Dermis blood vessel endothelial cell (primary cell): ENCODE measurements at regions not wholly inside any gene's neighbourhood (a gene's known extent, or its start where the extent isn't known, plus 50 kb on each side); places are given as distances from the start of the nearest gene placed in this dataset.
A peak's percentile ranks its signal among the peaks of the same experiment; 100 is the strongest.
"Not testable (repeated sequence)": the region's sequence is repeated elsewhere in the genome, so short reads cannot be mapped to it uniquely, and the experiment has no call there.

ENCODE experiments used
- DNase-seq: peaks from one replicate; pipeline ENCODE4 v3.0.0; 2010

DNA sequence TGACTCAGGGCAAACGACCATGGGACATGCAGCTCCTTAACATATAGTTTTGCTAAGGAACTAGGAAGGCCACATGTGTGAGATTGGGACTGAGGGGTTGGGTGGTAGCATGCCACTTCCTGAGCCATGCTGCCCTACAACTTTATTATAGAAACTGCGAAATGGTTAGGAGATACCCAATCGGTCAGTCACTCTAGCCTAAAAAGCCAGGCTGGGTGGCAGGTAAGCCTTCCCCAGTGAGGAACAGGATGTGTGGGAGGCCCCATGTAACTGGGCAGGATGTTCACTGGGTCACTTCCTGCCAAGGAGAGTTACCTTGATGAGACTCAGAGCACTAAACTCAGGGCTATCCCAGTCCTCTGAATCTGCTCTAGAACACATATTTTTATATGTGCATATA, 123.5 kb downstream of the MAP3K7 start:
- no peak for DNase-seq

DNA sequence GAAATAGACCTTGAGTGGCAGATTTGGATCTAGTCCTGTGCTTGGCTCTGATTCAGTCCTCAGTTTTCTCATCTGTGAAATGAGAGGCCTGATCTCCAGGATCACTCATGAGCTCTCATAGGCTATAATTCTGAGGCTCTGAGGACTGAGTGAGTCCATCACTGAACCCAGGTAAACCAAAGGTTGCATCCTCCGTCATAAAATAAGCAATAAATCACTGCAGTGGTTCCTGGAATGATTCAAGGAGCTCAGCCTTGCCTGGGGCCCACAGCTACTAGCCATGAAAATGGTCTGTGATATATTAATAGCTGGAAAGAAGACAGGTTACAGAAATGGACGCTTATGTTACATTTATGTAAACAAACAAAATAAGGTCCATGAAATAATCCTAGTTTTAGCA, 124.8 kb downstream of the MAP3K7 start:
- DNase-seq = no peak

DNA sequence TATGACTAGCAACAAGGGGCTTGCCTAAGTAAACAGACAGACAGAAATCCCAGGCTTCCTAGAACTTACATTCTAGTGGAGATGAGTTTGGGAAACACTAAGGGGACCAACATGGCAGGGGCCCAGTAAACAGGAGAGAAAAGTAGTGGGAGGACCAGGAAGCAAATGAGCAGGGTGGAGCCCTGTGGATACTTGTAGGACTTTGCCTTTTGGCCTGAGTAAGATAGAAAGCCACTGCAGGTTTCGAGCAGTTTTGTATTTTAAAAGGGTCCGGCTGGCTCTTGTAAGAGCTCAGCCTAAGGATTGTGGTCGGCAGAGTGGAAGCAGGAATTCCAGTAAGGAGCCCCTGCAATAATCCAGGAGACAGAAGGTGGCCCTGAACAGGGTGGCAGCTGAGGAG, 125.5 kb downstream of the MAP3K7 start:
- DNase-seq = no peak

DNA sequence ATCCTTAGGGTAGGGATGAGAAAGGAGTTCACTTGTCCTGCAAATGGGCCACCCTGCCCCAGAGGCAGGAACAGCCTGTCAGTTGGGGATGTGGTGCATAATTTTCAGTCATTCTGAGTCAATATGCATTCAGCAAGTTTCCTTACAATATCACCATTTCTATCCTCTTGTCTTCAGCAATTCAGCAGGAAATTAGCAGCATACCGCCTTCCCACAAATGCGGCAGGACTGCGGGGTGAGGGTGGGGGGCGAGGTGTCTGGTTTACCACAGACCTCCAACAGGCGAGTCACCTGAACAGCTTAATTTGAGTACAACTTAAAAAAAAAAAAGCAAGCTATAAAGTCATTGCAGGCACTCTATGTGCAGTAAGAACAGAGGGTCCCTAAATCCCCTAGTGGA, 126.8 kb downstream of the MAP3K7 start:
- DNase-seq = no peak

DNA sequence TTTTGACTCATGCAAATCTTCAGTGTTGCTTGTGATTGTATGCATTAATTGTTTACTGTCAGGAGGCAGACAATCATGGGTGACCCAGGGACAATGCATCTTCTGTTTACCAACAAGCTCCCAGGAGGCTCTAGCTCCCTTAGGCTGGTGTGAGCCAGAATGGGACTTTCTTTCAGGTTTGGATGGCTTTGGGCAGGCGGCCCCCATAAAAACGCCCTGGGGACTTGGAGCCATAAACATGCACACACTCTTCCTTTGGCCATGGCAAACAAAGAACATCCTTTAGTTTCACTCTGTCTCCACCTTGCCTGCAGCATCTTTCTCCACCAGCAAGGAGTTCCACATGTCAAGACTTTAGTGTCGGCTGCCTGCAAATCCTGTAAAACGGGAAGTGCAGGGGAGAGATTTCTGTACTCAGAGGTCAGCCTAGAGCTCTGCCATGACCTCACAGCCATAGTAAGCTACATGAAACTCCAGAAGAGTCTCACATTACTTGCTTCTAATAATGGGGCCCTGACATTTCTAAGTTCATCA, 127.6 kb downstream of the MAP3K7 start:
- no peak for DNase-seq

DNA sequence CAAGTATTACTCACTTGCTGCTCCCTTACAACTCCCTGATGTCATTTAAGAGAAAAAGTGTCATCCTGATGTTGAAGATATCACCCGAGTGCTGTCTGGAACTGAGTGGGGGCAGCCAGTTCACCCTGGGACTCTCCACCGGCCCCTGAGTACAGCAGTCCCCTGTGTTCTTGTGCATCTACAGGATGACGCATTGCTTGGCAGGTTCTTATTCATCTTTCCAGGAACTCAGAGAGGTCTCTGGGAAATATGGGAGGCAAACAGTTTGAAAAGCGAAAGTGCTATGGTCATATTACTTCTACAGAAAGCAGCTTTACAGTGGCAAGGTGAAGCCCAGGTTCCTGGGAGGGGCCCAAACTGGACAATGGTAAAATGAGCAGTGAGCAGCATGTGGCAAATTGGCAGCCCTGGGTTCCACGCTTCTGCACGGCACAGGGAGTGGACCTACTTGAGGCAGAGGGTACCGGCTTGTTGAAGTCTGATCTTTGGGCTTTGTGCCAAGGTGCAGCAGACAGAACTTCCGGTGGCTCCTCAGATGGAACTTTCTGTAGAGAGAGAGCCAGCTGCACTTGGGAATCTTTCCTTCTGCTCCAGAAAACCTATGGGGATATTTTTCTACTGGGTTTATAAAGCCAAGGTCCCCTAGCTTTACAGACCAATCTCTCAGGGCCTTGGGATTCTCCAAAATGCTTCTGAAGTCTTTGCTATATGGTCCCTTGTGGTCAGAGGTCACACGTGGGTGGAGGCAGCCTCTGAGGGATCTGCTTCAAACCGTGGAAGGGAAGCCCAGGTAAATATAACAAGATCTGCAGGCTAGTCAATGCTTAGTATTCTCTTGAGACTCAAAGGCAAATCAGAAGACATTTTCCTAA, 128.3 kb downstream of the MAP3K7 start:
- no peak for DNase-seq

DNA sequence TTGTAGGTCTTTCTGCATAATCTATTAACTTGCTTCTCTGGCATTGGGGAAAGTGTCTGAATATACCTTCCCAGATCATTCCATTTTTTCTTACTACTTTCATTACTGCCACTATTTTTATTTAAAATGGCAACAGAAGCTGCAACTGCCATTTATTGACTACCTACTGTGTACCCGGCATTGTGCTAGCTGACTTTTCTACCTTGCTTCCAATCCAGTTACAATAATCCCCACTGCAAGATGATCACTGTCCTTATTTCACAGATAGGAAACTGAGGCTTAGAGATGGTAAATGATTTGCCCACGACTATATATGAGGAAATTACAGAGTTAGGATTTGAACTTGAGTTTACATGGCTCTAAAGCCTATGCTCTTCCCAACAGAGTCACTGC, 129.0 kb downstream of the MAP3K7 start:
- DNase-seq = no peak

DNA sequence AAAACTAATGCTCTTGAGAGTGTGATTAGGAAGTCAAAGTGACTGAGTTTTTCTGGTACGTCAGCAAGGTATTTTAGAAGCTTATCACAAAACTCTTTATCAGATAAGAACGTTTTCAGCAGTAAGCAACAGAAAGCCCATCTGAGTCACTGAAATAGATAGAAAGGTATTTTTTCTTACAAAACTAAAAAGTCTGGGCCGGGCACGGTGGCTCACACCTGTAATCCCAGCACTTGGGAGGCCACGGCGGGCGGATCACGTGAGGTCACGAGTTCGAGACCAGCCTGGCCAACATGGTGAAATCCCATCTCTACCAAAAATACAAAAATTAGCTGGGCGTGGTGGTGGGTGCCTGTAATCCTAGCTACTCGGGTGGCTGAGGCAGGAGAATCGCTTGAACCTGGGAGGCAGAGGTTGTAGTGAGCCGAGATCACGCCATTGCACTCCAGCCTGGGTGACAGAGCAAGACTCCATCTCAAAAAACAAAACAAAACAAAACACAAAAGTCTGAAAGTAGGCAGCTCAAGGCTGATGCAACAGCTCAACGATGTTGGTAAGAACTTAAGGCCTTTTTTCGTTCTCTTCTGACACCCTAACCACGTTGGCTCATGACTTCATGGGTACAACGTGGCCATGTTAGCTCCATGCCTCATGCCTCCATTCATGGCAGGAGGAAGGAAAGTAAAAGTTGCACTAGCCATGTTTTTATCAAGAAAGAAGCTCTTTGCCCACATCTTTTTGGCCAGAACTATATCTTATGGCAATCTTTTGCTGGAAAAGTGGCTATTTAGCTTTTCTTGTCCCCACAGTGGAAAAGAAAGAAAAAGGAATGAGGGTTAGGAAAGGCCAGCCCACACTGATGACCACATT, 129.6 kb downstream of the MAP3K7 start:
- DNase-seq = not testable (repeated sequence)

DNA sequence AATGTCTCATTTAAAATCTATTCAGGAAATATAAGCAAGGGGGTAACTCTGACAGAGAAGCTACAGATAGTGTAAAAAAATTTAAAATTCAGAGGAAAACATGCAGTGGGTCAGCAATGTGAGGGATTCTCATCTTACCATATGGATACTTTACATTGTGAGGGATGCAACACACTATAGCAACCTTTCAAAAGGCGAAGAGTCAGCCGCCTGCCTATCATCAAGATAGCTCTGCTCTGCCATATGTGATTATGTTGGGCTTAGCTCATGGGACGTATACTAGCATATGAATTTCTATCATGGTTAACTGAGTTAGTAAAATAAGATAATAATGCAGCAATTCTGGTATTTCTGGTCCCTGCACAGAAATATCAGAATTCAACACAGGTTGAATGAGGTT, 130.9 kb downstream of the MAP3K7 start:
- no peak for DNase-seq

DNA sequence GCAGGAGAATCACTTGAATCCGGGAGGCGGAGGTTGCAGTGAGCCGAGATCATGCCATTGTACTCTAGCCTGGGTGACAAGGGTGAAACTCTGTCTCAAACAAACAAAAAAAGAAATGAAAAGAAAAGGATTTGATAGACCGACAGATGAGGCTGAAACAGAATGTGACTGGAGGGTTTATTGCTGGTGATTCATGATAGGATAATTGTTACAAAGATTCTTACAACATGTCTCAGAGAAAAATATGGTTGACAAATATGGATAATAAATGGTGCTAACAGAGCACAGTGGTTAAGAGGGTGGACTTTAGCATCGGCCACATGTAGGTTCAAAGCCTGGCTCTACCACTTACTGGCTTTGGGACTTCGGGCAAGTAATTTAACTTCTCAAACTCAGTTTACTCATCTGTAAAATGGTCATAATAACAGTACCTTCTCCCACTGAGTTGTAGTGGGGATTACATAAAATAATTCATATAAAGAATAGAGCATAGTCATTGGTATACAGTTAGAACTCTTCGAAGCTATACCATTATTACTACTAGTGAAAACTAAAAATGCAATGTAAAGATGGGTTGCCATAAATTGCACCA, 131.9 kb downstream of the MAP3K7 start:
- DNase-seq = no peak

DNA sequence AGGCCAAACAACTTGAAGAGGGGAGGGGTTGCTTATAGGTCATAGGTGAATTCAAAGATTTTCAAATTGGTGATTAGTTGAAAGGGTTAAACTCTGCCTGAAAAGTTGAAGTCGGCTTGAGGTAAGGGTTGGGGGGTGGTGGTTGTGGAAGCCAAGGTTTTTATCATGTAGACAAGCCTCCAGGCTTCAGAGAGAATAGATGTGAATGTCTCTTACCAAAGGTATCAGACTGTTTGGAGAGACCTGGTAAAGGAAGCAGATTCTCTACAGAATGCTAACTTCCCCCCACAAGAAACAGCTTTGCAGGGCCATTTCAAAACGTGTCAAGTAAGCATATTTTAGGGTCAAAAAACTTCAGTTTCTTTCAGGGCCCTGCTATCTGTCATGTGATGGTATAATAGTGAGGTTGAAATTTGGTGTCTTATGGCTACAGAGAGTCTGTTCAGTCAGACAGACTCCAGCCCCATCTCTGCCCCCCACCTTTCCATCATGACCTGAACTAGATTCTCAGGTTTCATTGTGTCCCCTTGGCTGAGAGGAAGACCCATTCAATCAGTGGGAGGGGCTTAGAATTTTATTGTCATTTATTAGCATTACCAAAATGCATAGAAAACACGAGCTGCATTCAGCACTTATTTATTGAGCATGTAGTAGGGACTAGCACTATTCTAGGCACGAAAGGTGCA, 136.5 kb downstream of the MAP3K7 start:
- DNase-seq = no peak

DNA sequence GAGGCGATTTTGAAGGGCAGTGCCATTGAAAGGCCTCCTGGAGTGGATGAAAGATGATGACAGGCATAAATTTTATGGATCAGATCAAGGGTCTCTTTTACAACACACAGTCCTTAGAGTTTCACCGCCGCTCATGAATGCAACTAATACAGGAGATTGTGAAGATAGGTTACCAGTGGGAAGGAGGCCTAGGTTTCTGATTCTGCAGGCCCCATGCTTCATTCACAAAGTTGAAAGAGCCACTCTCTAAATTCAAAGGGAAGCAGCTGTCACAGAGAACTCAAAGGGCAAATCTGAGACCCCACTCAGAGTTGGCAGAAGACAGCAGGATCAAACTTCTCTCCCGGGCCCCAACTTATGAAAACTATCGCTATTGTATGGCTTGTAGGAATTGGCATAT, 137.6 kb downstream of the MAP3K7 start:
- DNase-seq = no peak

DNA sequence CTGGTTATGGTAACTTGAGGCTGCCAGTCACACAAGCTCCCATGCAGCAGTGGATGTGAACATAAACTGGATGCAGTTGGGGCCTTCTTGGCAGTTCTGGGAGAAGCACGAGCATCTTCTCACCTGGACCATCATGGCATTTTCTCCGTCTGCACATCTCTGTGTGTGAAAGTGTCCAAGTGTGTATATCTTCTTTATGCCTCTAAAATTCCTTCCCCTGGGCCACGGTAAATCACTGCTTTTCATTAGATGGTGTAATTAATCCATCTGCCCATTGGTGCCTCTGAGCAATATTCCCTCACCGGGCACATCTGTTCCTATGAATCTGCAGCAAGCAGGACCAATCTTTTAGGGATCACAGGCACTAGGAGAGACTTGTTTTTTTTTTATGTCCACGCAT, 138.0 kb downstream of the MAP3K7 start:
- no peak for DNase-seq

DNA sequence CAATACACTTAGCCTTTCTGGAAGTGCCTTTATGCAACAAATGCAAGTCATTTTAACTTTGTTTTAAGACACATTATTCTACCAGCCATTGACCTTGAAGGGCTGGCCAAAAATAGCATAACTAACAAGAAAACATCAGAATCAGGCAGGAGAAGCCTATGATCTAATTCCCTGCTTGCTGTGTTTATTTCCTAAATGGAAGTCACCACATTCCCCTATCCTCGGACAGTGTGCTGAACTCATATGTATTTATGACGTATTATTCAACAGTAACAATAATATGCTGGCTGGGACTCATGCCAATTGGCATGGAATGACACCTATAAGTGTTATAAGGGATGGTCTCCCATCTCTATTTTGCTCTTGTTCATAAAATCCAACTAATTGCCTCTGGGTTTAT, 140.7 kb downstream of the MAP3K7 start:
- DNase-seq = peak; percentile 28

DNA sequence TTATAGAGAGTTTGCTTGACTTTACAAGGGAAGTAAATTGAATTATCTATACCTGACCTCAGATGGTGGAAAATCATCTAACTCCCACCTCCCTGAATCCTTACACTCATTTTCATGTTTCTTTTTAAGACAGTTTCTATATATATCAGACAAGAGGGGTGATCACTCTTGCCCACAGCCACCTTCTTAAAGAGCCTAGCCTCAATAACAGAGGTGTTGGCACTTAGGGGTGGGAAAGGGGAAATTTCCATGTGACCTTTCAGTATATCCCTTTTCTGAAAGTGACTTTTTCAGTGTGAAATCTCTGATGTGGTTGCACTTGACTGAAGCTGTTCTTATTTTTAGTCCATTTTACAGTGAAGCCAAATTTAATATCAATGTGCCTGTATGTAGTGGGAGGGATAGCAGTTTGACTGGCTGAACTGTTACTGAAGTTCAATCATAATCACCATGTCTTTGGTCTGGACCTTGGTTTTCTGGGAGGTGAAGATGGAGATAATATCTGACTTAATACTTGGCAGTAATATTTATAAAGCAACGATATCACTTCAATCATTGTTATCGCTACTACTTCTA, 141.3 kb downstream of the MAP3K7 start:
- no peak for DNase-seq

DNA sequence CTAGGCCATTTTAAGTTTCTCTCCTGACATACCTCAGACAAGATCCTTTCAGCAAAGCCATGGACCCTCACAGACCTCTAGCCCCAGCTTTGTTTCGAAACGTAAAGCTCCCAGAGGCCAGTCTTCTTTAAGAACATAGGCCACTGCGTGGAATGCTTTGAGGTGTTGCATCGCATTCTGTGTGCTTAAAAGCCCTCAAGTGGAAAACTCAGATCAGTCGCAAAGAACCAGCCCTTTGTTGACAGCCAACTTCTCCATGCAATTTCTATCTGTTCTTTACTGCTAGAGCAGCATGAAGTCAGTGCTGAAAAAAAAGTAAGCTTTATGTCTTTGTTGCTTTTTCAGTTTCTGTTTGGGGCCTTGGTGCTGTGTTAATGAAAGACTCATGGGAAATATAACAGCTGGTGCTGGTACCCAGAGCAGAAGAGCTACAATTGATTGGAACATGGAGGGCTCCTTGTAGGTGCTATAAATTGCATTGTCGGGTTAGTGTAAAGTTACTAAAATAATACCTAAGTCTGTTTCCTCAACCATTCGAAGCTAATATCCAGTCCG, 142.6 kb downstream of the MAP3K7 start:
- no peak for DNase-seq

DNA sequence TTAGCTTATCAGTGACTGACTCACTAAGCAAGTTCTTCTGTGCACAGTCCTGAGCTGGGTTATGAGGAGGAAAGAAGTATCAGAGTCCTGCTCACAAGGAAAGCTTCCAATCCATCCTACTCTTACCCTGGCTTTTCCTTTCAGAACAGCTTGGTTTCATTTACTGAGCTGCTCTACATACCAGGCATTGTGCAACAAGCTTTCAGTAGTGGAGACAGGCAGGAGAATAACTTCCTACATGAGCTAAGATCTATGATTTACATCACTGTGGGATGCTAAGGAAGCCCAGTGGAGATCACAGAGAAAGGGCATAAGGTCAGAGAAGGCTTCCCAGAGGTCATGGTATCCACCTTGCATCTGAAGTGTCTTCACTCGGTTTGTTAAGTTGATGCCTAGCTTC, 144.5 kb downstream of the MAP3K7 start:
- DNase-seq = no peak

DNA sequence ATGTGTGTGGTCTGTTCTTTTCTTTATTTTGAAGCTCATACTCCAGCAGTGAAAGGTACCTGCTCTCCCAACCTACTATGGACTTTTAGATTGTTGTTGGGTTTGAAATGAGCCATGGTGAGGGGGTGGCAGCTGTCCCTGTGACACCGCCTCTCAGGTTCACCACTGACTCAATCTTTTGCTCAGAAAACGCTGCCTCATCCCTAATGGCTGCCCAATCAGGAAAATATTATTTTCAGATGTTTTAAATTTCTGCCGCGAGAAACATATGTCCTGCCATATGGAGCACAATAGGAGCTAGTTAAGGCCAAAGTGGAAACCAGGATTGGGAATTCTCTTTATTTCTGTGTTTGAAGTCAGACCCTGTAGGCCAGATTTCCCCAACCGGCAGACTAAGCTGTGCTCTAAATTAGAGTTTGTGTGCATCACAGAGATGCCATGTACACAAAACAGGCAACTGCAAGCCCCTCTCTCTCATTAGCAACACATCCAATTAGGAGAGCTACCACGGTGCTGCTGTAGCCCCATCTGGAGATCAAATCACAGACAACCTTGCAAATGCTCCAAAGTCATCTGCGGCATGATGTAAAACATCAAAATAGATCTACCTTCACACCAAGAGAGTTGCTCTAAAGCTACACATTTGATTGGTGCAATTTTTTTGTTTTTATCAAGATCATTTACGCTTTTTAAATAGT, 144.1 kb upstream of the BACH2 start:
- DNase-seq = no peak

DNA sequence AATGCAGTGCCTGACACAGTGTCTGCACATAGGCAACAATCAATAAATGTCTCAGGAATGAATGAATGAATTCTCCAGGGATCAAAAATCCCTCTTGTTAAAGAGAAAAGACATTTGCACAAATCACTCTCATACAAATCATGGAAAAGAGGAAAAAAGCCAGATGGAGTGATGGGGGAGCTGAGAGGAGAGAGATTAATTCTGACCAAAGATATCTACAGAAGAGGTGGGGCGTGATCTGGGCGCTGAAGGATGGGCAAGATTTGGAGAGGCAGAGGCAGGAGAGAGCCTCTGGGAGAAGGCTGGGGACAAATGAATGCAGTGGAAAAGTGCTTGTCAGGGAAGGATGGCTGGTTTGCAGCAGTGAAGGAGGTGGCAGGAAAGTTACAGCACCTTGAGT, 142.9 kb upstream of the BACH2 start:
- no peak for DNase-seq

DNA sequence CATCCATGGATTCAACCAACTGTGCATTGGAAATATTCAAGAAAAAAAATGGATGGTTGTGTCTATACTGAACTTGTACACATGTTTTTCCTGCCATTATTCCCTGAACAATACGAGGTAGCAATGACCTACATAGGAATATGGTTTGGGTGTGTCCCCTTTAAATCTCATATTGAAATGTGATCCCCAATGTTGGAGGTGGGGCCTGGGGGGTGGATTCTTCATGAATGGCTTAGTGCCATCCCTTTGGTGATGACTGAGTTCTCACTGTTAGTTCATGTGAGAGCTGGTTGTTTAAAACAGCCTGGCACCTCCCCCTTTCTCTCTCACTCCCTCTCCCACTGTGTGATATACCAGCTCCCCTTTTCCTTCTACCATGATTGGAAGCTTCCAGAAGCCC, 139.8 kb upstream of the BACH2 start:
- DNase-seq = no peak

DNA sequence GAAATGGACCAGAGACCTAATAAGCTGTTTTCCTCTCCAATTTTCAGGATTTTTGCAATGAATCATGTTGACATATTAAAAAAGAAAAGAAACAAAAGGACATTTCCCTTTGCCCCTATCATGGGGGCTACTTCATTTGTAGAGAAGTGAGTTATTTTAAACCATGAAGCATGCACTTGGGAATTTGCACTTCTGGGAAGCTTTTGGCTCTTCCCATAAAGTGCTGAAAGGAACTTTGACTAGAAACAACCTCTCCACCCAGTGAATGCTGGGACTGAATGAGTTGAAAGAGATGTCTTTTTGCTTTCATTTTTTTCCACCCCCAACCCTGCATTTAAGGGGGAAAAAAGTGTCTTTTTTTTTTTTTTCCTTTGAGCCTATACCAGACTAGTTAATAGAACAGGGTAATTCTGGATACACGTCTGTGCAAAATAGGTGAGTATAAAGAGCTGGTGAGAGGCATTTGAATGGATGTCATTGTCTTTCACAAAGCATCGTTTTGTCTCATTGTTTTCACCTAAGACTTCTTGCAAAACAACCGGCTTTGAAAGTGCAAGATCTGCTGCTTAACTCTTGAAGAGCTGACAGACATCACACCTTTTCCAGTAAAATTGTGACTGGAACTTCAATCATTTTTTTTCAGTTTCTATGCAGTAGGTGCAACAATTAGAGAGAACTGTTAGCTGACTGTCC, 138.7 kb upstream of the BACH2 start:
- DNase-seq = no peak
